H9 (cell line): ENCODE measurements at regions not wholly inside any gene's neighbourhood (a gene's known extent, or its start where the extent isn't known, plus 50 kb on each side); places are given as distances from the start of the nearest gene placed in this dataset.

Experiments
- DNase-seq: peaks from one replicate; pipeline ENCODE4 v3.0.0-alpha.2; 2017
- H2AFZ ChIP-seq: one replicate; pipeline ENCODE4 v1.6.1; 2013; ENCODE audit warnings: mild to moderate bottlenecking, low read length, control low read depth, moderate library complexity
- H2AK5ac ChIP-seq: 2 replicates; pipeline ENCODE4 v1.6.1; 2013; ENCODE audit warnings: low read length, control low read depth, mixed read lengths; ENCODE audit not compliant: insufficient read length
- H2BK120ac ChIP-seq: one replicate; pipeline ENCODE4 v1.6.1; 2013; ENCODE audit warnings: low read depth, mild to moderate bottlenecking, low read length, control low read depth, inconsistent platforms; ENCODE audit not compliant: poor library complexity, severe bottlenecking
- H2BK12ac ChIP-seq: 2 replicates; pipeline ENCODE4 v1.6.1; 2013; ENCODE audit warnings: low read length, control low read depth, mixed read lengths, low read depth; ENCODE audit not compliant: insufficient read length
- H2BK15ac ChIP-seq: 2 replicates; pipeline ENCODE4 v1.6.1; 2013; ENCODE audit warnings: low read depth, low read length, control low read depth
- H2BK20ac ChIP-seq: one replicate; pipeline ENCODE4 v1.6.1; 2013; ENCODE audit warnings: low read depth, mild to moderate bottlenecking, low read length, control low read depth, inconsistent platforms; ENCODE audit not compliant: poor library complexity, severe bottlenecking
- H2BK5ac ChIP-seq: 2 replicates; pipeline ENCODE4 v1.6.1; 2013; ENCODE audit warnings: low read length, control low read depth, mixed read lengths; ENCODE audit not compliant: insufficient read length
- H3K14ac ChIP-seq: 2 replicates; pipeline ENCODE4 v1.6.1; 2013; ENCODE audit warnings: low read length, control low read depth; ENCODE audit not compliant: insufficient read depth
- H3K18ac ChIP-seq: 2 replicates; pipeline ENCODE4 v1.6.1; 2013; ENCODE audit warnings: low read depth, mild to moderate bottlenecking, mixed read lengths, low read length, control low read depth; ENCODE audit not compliant: insufficient read length
- H3K23ac ChIP-seq: 2 replicates; pipeline ENCODE4 v1.6.1; 2013; ENCODE audit warnings: low read length, control low read depth, mixed read lengths, low read depth; ENCODE audit not compliant: insufficient read length
- H3K23me2 ChIP-seq: 2 replicates; pipeline ENCODE4 v1.6.1; 2013; ENCODE audit warnings: low read depth, mild to moderate bottlenecking, mixed read lengths, low read length, control low read depth; ENCODE audit not compliant: insufficient read length, poor library complexity, severe bottlenecking
- H3K27ac ChIP-seq: 2 replicates; pipeline ENCODE4 v1.5.1; 2013; ENCODE audit warnings: low read length, control low read depth, mixed read lengths, low read depth; ENCODE audit not compliant: insufficient read length
- H3K27me3 ChIP-seq: 2 replicates; pipeline ENCODE4 v1.6.1; 2013; ENCODE audit warnings: low read length, control low read depth, inconsistent platforms; ENCODE audit not compliant: insufficient read depth
- H3K4ac ChIP-seq: 2 replicates; pipeline ENCODE4 v1.6.1; 2013; ENCODE audit warnings: low read depth, mild to moderate bottlenecking, control low read depth, inconsistent platforms, low read length, moderate library complexity
- H3K4me1 ChIP-seq: 2 replicates; pipeline ENCODE4 v1.6.1; 2013; ENCODE audit warnings: low read length, control low read depth, inconsistent platforms; ENCODE audit not compliant: insufficient read depth
- H3K4me2 ChIP-seq: 2 replicates; pipeline ENCODE4 v1.6.1; 2013; ENCODE audit warnings: low read length, control low read depth, mixed read lengths; ENCODE audit not compliant: insufficient read length, insufficient read depth
- H3K56ac ChIP-seq: 2 replicates; pipeline ENCODE4 v1.6.1; 2013; ENCODE audit warnings: low read depth, mild to moderate bottlenecking, mixed read lengths, low read length, control low read depth; ENCODE audit not compliant: insufficient read length
- H3K79me1 ChIP-seq: 2 replicates; pipeline ENCODE4 v1.6.1; 2013; ENCODE audit warnings: low read depth, mild to moderate bottlenecking, moderate library complexity, low read length, control low read depth, inconsistent platforms; ENCODE audit not compliant: insufficient read depth, poor library complexity, severe bottlenecking
- H3K79me2 ChIP-seq: 2 replicates; pipeline ENCODE4 v1.6.1; 2013; ENCODE audit warnings: low read length, control low read depth, inconsistent platforms; ENCODE audit not compliant: insufficient read depth
- H3K9ac ChIP-seq: 2 replicates; pipeline ENCODE4 v1.6.1; 2013; ENCODE audit warnings: low read length, control low read depth, mixed read lengths; ENCODE audit not compliant: insufficient read length; ENCODE audit errors: extremely low read depth
- H3K9me3 ChIP-seq: one replicate; pipeline ENCODE4 v1.6.1; 2013; ENCODE audit warnings: low read depth, low read length, inconsistent platforms; ENCODE audit not compliant: control insufficient read depth
- H3T11ph ChIP-seq: one replicate; pipeline ENCODE4 v1.6.1; 2013; ENCODE audit warnings: mild to moderate bottlenecking, low read length, control low read depth, inconsistent platforms
- H4K20me1 ChIP-seq: one replicate; pipeline ENCODE4 v1.6.1; 2013; ENCODE audit not compliant: control insufficient read depth, insufficient read length, insufficient read depth
- H4K5ac ChIP-seq: 2 replicates; pipeline ENCODE4 v1.6.1; 2013; ENCODE audit warnings: low read depth, mild to moderate bottlenecking, mixed read lengths, low read length, control low read depth; ENCODE audit not compliant: insufficient read length
- H4K8ac ChIP-seq: replicated peaks from 2 replicates; pipeline ENCODE4 v1.6.1; 2013; ENCODE audit warnings: low read length, control low read depth, mixed read lengths, low read depth; ENCODE audit not compliant: insufficient read length
- H4K91ac ChIP-seq: 2 replicates; pipeline ENCODE4 v1.6.1; 2013; ENCODE audit warnings: low read depth, mild to moderate bottlenecking, moderate library complexity, mixed read lengths, low read length, control low read depth; ENCODE audit not compliant: insufficient read length
- H3K27ac Mint-ChIP-seq, 3 experiments: 2 replicates in 2 of 3; 3 replicates in 1 of 3; pipeline ENCODE4 v1.8.0; 2020 to 2021; ENCODE audit warnings: mixed read lengths in 3 of 3, mild to moderate bottlenecking in 1 of 3, moderate library complexity in 1 of 3
- H3K27me3 Mint-ChIP-seq: 2 replicates; pipeline ENCODE4 v1.8.0; 2021; ENCODE audit warnings: low read depth, mild to moderate bottlenecking, moderate library complexity, mixed read lengths
- H3K36me3 Mint-ChIP-seq, 3 experiments: 2 replicates in 2 of 3; 3 replicates in 1 of 3; pipeline ENCODE4 v1.8.0; 2020 to 2021; ENCODE audit warnings: low read depth in 3 of 3, mixed read lengths in 3 of 3; ENCODE audit not compliant: insufficient read depth in 1 of 3
- H3K4me1 Mint-ChIP-seq, 2 experiments: 2 replicates each; pipeline ENCODE4 v1.8.0; 2020; ENCODE audit warnings: mixed read lengths in 2 of 2
- H3K4me3 Mint-ChIP-seq, 2 experiments: 2 replicates in 1 of 2; 3 replicates in 1 of 2; pipeline ENCODE4 v1.8.0; 2020 to 2021; ENCODE audit warnings: mild to moderate bottlenecking in 2 of 2, mixed read lengths in 2 of 2, moderate library complexity in 1 of 2
- H3K9me3 Mint-ChIP-seq, 2 experiments: 2 replicates in 1 of 2; 3 replicates in 1 of 2; pipeline ENCODE4 v1.8.0; 2020; ENCODE audit warnings: mild to moderate bottlenecking in 2 of 2, mixed read lengths in 2 of 2, moderate library complexity in 1 of 2
- WGBS: extraction: QIAGEN DNeasy Blood & Tissue Kit; methylation state at CpG from one replicate; pipeline ENCODE4 v1.1.7; 2013; ENCODE audit warnings: missing lambda C conversion rate, low lambda C conversion rate, mixed read lengths; ENCODE audit not compliant: insufficient read length; ENCODE audit errors: extremely low coverage; 5-methylcytosine and 5-hydroxymethylcytosine counted together
- TF ChIP-seq, protein P1 (sequence below): fragments of 200-600 bp; sonication (generic); conservative IDR thresholded peaks from 3 replicates; pipeline ENCODE4 v1.8.0; 2021; ENCODE audit warnings: antibody characterized with exemption, mild to moderate bottlenecking

DNA sequence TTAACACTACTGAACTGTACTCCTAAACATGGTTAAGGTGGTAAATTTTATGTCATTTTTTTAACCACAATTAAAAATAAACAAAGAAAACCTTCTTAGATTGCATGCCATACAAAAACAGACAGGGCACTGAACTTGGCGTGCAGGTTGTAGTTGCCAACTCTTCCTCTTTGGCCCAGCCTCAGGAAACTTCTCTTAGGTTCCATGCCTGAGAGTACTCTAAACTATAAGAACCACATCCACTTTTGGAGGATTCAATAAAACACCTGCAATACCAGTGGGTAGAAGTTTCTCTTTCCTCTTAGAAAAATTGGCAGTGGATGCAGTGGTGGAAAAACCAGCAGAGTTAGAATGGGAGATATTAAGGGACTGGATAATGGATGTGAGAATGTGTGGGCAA is 103.4 kb downstream of the LUZP4 start:
- Histone ChIP-seq H2BK15ac (no peak overlapping the region), H3K56ac (no peak overlapping the region), H2BK5ac (no peak overlapping the region), H2AK5ac (no peak overlapping the region), H3K23ac (no peak overlapping the region), H4K5ac (no peak overlapping the region), H2BK12ac (no peak overlapping the region), H3K14ac (no peak overlapping the region), H3K79me1 (no peaks in the 10 kb centered on the region), H2BK20ac (no peak overlapping the region), H3K27ac (no peak overlapping the region), H2BK120ac (no peak overlapping the region), H3K9ac (no peak overlapping the region), H3K79me2 (no peaks in the 10 kb centered on the region), H4K20me1 (no peaks in the 10 kb centered on the region), H4K8ac (no peak overlapping the region), H3K4me2 (no peak overlapping the region), H3K4ac (no peak overlapping the region), H3K18ac (no peak overlapping the region), H3K9me3 (no peaks in the 10 kb centered on the region), H3K23me2 (no peaks in the 10 kb centered on the region), H3K27me3 (no peaks in the 10 kb centered on the region), H3T11ph (no peak overlapping the region), H4K91ac (no peak overlapping the region), H3K4me1 (peaks cover 2% of the 10 kb centered on the region; the same call in 1 of the 2 replicates), H2AFZ (no peak overlapping the region)
- H3K27me3 Mint-ChIP-seq, result peaks cover 3% of the 10 kb centered on the region; the same call in 1 of the 2 replicates
- H3K36me3 Mint-ChIP-seq, result no peaks in the 10 kb centered on the region
- no peak overlapping the region for H3K27ac Mint-ChIP-seq
- H3K4me1 Mint-ChIP-seq, result peaks cover 13 to 20% of the 10 kb centered on the region in 2 experiments
- TF ChIP-seq, protein P1, sequence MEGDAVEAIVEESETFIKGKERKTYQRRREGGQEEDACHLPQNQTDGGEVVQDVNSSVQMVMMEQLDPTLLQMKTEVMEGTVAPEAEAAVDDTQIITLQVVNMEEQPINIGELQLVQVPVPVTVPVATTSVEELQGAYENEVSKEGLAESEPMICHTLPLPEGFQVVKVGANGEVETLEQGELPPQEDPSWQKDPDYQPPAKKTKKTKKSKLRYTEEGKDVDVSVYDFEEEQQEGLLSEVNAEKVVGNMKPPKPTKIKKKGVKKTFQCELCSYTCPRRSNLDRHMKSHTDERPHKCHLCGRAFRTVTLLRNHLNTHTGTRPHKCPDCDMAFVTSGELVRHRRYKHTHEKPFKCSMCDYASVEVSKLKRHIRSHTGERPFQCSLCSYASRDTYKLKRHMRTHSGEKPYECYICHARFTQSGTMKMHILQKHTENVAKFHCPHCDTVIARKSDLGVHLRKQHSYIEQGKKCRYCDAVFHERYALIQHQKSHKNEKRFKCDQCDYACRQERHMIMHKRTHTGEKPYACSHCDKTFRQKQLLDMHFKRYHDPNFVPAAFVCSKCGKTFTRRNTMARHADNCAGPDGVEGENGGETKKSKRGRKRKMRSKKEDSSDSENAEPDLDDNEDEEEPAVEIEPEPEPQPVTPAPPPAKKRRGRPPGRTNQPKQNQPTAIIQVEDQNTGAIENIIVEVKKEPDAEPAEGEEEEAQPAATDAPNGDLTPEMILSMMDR, result no peak
- no CpG with 5 or more reads among the region's 1 CpG for WGBS
- no peaks in the 10 kb centered on the region; a peak in 1 of 5 replicates for H3K9me3 Mint-ChIP-seq
- no peak overlapping the region for H3K4me3 Mint-ChIP-seq
- DNase-seq, result no peak
